ENCODE measurements at regions not wholly inside any gene's neighbourhood (a gene's known extent, or its start where the extent isn't known, plus 50 kb on each side); places are given as distances from the start of the nearest gene placed in this dataset.

DNA sequence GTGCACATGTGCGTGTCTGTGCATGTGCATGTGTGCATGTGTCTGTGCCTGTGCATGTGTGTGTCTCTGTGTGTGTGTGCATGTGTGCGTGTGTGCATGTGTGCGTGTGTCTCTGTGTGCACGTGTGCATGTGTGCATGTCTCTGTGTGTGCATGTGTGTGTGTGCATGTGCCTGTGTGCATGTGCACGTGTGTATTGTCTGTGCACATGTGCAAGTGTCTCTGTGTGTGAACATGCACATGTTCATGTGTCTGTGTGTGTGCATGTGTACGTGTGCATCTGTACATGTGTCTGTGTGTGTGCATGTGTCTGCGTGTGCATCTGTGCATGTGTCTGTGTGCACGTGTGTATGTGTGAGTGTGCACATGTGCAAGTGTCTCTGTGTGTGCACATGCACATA is 277.3 kb downstream of the GALR1 start:
- no peaks in the 10 kb centered on the region for H3K36me3 ChIP-seq
- H3K4me1 ChIP-seq = no peaks in the 10 kb centered on the region
- DNase-seq (ENCODE audit: low spot score in 2 of 2) = no peak
- no peaks in the 10 kb centered on the region for H3K9me3 ChIP-seq
- H3K27ac ChIP-seq = no peak overlapping the region
- no peaks in the 10 kb centered on the region for H3K27me3 ChIP-seq
- H3K4me3 ChIP-seq = no peak overlapping the region
- TF ChIP-seq, protein P1, sequence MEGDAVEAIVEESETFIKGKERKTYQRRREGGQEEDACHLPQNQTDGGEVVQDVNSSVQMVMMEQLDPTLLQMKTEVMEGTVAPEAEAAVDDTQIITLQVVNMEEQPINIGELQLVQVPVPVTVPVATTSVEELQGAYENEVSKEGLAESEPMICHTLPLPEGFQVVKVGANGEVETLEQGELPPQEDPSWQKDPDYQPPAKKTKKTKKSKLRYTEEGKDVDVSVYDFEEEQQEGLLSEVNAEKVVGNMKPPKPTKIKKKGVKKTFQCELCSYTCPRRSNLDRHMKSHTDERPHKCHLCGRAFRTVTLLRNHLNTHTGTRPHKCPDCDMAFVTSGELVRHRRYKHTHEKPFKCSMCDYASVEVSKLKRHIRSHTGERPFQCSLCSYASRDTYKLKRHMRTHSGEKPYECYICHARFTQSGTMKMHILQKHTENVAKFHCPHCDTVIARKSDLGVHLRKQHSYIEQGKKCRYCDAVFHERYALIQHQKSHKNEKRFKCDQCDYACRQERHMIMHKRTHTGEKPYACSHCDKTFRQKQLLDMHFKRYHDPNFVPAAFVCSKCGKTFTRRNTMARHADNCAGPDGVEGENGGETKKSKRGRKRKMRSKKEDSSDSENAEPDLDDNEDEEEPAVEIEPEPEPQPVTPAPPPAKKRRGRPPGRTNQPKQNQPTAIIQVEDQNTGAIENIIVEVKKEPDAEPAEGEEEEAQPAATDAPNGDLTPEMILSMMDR (IDR thresholded peaks at IDR 0.05) = no peak
- TF ChIP-seq POLR2AphosphoS5 (IDR thresholded peaks at IDR 0.05) = no peak
- no peak for TF ChIP-seq POLR2A (IDR thresholded peaks at IDR 0.05)
- intact Hi-C loops (cut with DNase I; ENCODE audit: low total_unique reads) = no loop called here

GRCh38 chr18:77528872-77529271 is 279.2 kb downstream of the GALR1 start:
- no peak for DNase-seq (ENCODE audit: low spot score in 2 of 2)
- Histone ChIP-seq H3K9me3 (no peaks in the 10 kb centered on the region), H3K4me3 (no peak overlapping the region), H3K27me3 (no peaks in the 10 kb centered on the region), H3K4me1 (no peaks in the 10 kb centered on the region), H3K27ac (no peak overlapping the region), H3K36me3 (no peaks in the 10 kb centered on the region)
- intact Hi-C loops (cut with DNase I; ENCODE audit: low total_unique reads) = no loop called here
- TF ChIP-seq, protein P1 (IDR thresholded peaks at IDR 0.05) = no peak
- no peak for TF ChIP-seq POLR2AphosphoS5 (IDR thresholded peaks at IDR 0.05)
- no peak for TF ChIP-seq POLR2A (IDR thresholded peaks at IDR 0.05)

DNA sequence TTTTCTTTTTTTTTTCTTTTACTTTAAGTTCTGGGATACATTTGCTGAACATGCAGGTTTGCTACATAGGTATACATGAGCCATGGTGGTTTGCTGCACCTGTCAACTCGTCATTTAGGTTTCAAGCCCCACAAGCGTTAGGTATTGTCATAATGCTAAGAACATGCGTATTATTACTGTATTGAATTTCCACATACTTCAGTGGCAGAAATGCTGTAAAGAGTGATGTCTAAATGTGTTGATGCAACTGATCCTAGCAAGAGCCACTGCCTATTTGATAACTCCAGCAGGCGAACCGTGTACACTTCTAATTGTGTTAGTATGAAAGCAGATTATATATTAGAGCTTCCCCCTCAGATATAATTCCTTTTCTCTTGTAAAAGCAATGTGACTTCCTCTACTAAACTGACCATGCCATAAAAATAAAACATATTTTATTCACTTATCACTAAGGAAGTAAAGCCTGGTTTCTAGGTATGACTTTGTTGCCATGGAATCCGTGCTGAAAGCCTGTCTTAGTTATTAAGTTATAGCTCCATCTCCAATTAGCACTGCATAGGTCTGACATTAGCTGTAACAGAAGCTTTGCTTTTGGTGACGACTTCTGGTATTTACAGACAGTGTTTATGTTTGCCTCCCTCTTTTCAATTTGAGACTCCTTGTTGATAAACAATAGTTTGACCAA is 280.0 kb downstream of the GALR1 start:
- Histone ChIP-seq H3K36me3 (no peaks in the 10 kb centered on the region), H3K27me3 (no peaks in the 10 kb centered on the region), H3K27ac (no peak overlapping the region), H3K9me3 (no peaks in the 10 kb centered on the region), H3K4me3 (no peak overlapping the region), H3K4me1 (no peaks in the 10 kb centered on the region)
- TF ChIP-seq POLR2A (IDR thresholded peaks at IDR 0.05) (no peak), POLR2AphosphoS5 (IDR thresholded peaks at IDR 0.05) (no peak)
- TF ChIP-seq, protein P1 (IDR thresholded peaks at IDR 0.05) = no peak
- no peak for DNase-seq (ENCODE audit: low spot score in 2 of 2)
- intact Hi-C loops (cut with DNase I; ENCODE audit: low total_unique reads) = no loop called here

DNA sequence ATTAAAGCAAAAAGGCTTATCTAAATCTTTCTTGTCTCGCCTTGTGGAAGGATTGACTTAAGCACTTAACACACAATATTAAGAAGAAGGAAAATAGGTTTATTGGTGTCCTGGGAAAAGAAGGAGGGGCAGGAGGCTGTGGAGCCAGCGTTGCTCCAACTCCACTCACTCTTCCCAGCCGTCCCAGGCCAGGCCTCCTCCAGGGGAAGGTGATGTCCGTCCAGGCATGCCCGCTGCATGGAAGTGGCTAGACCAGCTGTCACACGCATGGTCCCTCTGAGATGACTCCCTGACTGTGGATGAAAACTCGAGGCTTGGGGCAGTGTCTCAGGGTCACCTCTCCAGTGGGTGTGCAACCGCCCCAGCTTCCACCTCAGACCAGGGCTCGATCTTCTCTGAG is 281.1 kb downstream of the GALR1 start:
- H3K27me3 ChIP-seq = no peaks in the 10 kb centered on the region
- H3K4me1 ChIP-seq = no peaks in the 10 kb centered on the region
- H3K4me3 ChIP-seq = no peak overlapping the region
- intact Hi-C loops (cut with DNase I; ENCODE audit: low total_unique reads) = no loop called here
- TF ChIP-seq, protein P1 (IDR thresholded peaks at IDR 0.05) = no peak
- TF ChIP-seq POLR2A (IDR thresholded peaks at IDR 0.05) (no peak), POLR2AphosphoS5 (IDR thresholded peaks at IDR 0.05) (no peak)
- H3K9me3 ChIP-seq = no peaks in the 10 kb centered on the region
- no peak for DNase-seq (ENCODE audit: low spot score in 2 of 2)
- H3K27ac ChIP-seq = no peak overlapping the region
- no peaks in the 10 kb centered on the region for H3K36me3 ChIP-seq

- H3K27me3 ChIP-seq = no peaks in the 10 kb centered on the region
- peaks cover 0 to 5% of the 10 kb centered on the region in 2 donors for H3K9me3 ChIP-seq
- intact Hi-C loops (cut with DNase I; ENCODE audit: low total_unique reads) = no loop called here
- no peak overlapping the region for H3K27ac ChIP-seq
- no peak for DNase-seq (ENCODE audit: low spot score in 2 of 2)
- no peaks in the 10 kb centered on the region for H3K36me3 ChIP-seq
- no peak overlapping the region for H3K4me3 ChIP-seq
- H3K4me1 ChIP-seq = no peaks in the 10 kb centered on the region
- no peak for TF ChIP-seq POLR2AphosphoS5 (IDR thresholded peaks at IDR 0.05)
- TF ChIP-seq, protein P1 (IDR thresholded peaks at IDR 0.05) = no peak
- no peak for TF ChIP-seq POLR2A (IDR thresholded peaks at IDR 0.05)
Measured at GRCh38 chr18:77539860-77540259, 290.2 kb downstream of the GALR1 start.
